ENCODE measurements at regions not wholly inside any gene's neighbourhood (a gene's known extent, or its start where the extent isn't known, plus 50 kb on each side); places are given as distances from the start of the nearest gene placed in this dataset.

GRCh38 chr13:108566413-108567170 lies 62.8 kb upstream of the MYO16 start:
- Histone ChIP-seq H3K9ac (ENCODE audit: low read depth, low read length) (no peak overlapping the region), H3K27me3 (ENCODE audit: control insufficient read depth, insufficient read depth, low read length) (no peaks in the 10 kb centered on the region), H3K36me3 (ENCODE audit: control insufficient read depth, insufficient read depth, low read length) (no peaks in the 10 kb centered on the region), H3K9me3 (ENCODE audit: control insufficient read depth, insufficient read depth, low read length) (no peaks in the 10 kb centered on the region), H3K4me3 (ENCODE audit: low read depth, low read length) (no peak overlapping the region), H3K4me1 (ENCODE audit: control insufficient read depth, insufficient read depth, low read length) (no peaks in the 10 kb centered on the region), H3K27ac (ENCODE audit: low read depth, low read length) (no peak overlapping the region)

GRCh38 chr13:108572782-108573211 lies 56.6 kb upstream of the MYO16 start:
- Histone ChIP-seq H3K36me3 (ENCODE audit: control insufficient read depth, insufficient read depth, low read length) (no peaks in the 10 kb centered on the region), H3K27ac (ENCODE audit: low read depth, low read length) (no peak overlapping the region), H3K4me3 (ENCODE audit: low read depth, low read length) (no peak overlapping the region), H3K9ac (ENCODE audit: low read depth, low read length) (no peak overlapping the region), H3K27me3 (ENCODE audit: control insufficient read depth, insufficient read depth, low read length) (no peaks in the 10 kb centered on the region), H3K4me1 (ENCODE audit: control insufficient read depth, insufficient read depth, low read length) (no peaks in the 10 kb centered on the region), H3K9me3 (ENCODE audit: control insufficient read depth, insufficient read depth, low read length) (no peaks in the 10 kb centered on the region)

- Histone ChIP-seq H3K36me3 (ENCODE audit: control insufficient read depth, insufficient read depth, low read length) (no peaks in the 10 kb centered on the region), H3K27ac (ENCODE audit: low read depth, low read length) (no peak overlapping the region), H3K27me3 (ENCODE audit: control insufficient read depth, insufficient read depth, low read length) (no peaks in the 10 kb centered on the region), H3K4me3 (ENCODE audit: low read depth, low read length) (no peak overlapping the region), H3K9me3 (ENCODE audit: control insufficient read depth, insufficient read depth, low read length) (no peaks in the 10 kb centered on the region), H3K9ac (ENCODE audit: low read depth, low read length) (no peak overlapping the region), H3K4me1 (ENCODE audit: control insufficient read depth, insufficient read depth, low read length) (no peaks in the 10 kb centered on the region)
These were observed 56.0 kb upstream of the MYO16 start for GRCh38 chr13:108573455-108573854.

- H3K4me3 ChIP-seq (ENCODE audit: low read depth, low read length): no peak overlapping the region
- no peaks in the 10 kb centered on the region for H3K36me3 ChIP-seq (ENCODE audit: control insufficient read depth, insufficient read depth, low read length)
- H3K27me3 ChIP-seq (ENCODE audit: control insufficient read depth, insufficient read depth, low read length): no peaks in the 10 kb centered on the region
- no peak overlapping the region for H3K27ac ChIP-seq (ENCODE audit: low read depth, low read length)
- H3K9me3 ChIP-seq (ENCODE audit: control insufficient read depth, insufficient read depth, low read length): no peaks in the 10 kb centered on the region
- H3K4me1 ChIP-seq (ENCODE audit: control insufficient read depth, insufficient read depth, low read length): no peaks in the 10 kb centered on the region
- no peak overlapping the region for H3K9ac ChIP-seq (ENCODE audit: low read depth, low read length)
These were observed 54.6 kb upstream of the MYO16 start for GRCh38 chr13:108574856-108575255.

DNA sequence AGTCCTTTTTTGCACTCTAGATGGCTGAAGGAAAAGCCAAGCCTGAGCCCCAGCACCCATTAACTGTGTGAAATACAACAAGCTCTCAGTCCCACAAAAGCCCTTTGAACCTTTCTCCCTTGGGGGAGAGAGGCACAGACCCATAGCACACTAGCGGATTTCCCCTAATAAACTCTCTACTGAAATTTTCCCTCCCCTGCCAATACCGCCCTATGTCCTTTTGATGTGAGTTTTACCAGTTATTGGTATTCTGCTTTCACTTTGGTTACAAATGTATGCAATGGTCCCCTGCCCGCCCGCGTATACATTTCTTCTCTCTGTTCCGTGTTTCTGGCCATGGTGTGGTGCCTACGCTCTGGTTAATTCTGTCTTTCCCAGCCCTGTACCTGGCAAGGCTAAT lies 54.0 kb upstream of the MYO16 start:
- Histone ChIP-seq H3K27ac (ENCODE audit: low read depth, low read length) (no peak overlapping the region), H3K4me1 (ENCODE audit: control insufficient read depth, insufficient read depth, low read length) (no peaks in the 10 kb centered on the region), H3K36me3 (ENCODE audit: control insufficient read depth, insufficient read depth, low read length) (no peaks in the 10 kb centered on the region), H3K27me3 (ENCODE audit: control insufficient read depth, insufficient read depth, low read length) (no peaks in the 10 kb centered on the region), H3K9ac (ENCODE audit: low read depth, low read length) (no peak overlapping the region), H3K9me3 (ENCODE audit: control insufficient read depth, insufficient read depth, low read length) (no peaks in the 10 kb centered on the region), H3K4me3 (ENCODE audit: low read depth, low read length) (no peak overlapping the region)

All from HUES48 (cell line).